ENCODE measurements at regions not wholly inside any gene's neighbourhood (a gene's known extent, or its start where the extent isn't known, plus 50 kb on each side); places are given as distances from the start of the nearest gene placed in this dataset.

DNA sequence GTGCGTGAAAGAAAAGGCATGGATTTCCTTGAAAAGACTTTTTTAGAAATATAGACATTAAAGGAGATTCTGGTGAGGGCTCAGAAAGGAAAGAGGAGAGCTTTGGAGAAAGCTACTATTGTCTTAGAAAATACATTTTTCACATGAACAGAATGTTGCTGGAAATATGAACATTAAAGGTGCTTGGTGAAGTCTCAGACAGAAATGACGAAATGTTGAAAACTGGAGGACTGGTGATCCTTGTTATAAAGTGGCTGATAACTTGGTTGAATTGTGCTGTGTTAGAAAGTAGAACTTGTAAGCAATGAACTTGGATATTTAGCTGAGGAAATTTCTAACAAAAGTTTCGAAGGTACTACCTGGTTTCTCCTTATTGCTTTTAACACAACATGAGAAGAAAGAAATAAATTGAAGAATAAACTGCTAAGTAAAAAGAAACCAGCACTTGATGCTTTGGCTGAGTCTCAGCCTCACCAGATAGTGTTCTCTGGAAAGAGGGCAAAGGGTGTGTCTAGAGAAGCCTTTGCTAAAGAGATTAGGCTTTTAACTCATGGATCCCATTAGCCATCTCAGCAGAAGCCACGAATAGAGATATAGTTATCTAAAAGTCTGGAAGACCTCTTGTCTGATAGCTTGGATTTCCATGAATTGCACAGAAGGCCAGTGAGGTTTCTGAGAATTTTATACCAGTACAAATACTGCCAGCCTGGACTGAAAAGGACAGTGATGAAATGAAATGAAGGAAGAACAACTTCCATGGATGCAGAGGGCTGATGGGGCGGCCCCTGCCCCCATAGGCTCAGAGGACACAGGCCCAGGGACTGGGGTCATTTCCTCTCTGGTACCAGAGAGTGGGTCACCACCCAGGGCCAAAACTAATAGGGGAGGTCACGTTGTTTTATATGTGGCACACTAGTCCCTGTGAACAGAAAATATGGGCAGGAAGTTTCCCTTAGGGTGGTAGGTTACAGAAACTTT lies 91.5 kb downstream of the RPL22L1 start:
- BruUV-seq (replicated peaks), result no TSS peak
- 0% methylated on average over 6 of the region's 6 CpGs for WGBS (ENCODE audit: insufficient coverage, low coverage, missing lambda C conversion rate)
- TF ChIP-seq ZNF282 (CRISPR knock-in tag; IDR thresholded peaks at IDR 0.05), result no peak
- TF ChIP-seq, protein P1, sequence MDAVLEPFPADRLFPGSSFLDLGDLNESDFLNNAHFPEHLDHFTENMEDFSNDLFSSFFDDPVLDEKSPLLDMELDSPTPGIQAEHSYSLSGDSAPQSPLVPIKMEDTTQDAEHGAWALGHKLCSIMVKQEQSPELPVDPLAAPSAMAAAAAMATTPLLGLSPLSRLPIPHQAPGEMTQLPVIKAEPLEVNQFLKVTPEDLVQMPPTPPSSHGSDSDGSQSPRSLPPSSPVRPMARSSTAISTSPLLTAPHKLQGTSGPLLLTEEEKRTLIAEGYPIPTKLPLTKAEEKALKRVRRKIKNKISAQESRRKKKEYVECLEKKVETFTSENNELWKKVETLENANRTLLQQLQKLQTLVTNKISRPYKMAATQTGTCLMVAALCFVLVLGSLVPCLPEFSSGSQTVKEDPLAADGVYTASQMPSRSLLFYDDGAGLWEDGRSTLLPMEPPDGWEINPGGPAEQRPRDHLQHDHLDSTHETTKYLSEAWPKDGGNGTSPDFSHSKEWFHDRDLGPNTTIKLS (IDR thresholded peaks at IDR 0.05; ENCODE audit: borderline replicate concordance, low read depth), result peak; percentile 76
- TF ChIP-seq ZSCAN32 (CRISPR knock-in tag; IDR thresholded peaks at IDR 0.05), result no peak
- no peak for TF ChIP-seq HMG20A (CRISPR knock-in tag; conservative IDR thresholded peaks at IDR 0.05)
- TF ChIP-seq, protein P2, sequence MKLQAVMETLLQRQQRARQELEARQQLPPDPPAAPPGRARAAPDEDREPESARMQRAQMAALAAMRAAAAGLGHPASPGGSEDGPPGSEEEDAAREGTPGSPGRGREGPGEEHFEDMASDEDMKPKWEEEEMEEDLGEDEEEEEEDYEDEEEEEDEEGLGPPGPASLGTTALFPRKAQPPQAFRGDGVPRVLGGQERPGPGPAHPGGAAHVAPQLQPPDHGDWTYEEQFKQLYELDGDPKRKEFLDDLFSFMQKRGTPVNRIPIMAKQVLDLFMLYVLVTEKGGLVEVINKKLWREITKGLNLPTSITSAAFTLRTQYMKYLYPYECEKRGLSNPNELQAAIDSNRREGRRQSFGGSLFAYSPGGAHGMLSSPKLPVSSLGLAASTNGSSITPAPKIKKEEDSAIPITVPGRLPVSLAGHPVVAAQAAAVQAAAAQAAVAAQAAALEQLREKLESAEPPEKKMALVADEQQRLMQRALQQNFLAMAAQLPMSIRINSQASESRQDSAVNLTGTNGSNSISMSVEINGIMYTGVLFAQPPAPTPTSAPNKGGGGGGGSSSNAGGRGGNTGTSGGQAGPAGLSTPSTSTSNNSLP (IDR thresholded peaks at IDR 0.05; ENCODE audit: borderline replicate concordance, low read depth, low read length), result peak; percentile 57; the same call in 1 of the 2 replicates
- TF ChIP-seq ZNF311 (CRISPR knock-in tag; IDR thresholded peaks at IDR 0.05), result peak; percentile 83; the same call in 1 of the 2 replicates
- no peak for TF ChIP-seq MXI1 (IDR thresholded peaks at IDR 0.05; ENCODE audit: low read depth, low read length)
- TF ChIP-seq, protein P3, sequence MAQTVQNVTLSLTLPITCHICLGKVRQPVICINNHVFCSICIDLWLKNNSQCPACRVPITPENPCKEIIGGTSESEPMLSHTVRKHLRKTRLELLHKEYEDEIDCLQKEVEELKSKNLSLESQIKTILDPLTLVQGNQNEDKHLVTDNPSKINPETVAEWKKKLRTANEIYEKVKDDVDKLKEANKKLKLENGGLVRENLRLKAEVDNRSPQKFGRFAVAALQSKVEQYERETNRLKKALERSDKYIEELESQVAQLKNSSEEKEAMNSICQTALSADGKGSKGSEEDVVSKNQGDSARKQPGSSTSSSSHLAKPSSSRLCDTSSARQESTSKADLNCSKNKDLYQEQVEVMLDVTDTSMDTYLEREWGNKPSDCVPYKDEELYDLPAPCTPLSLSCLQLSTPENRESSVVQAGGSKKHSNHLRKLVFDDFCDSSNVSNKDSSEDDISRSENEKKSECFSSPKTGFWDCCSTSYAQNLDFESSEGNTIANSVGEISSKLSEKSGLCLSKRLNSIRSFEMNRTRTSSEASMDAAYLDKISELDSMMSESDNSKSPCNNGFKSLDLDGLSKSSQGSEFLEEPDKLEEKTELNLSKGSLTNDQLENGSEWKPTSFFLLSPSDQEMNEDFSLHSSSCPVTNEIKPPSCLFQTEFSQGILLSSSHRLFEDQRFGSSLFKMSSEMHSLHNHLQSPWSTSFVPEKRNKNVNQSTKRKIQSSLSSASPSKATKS (CRISPR knock-in tag; IDR thresholded peaks at IDR 0.05), result 0 out of 2 replicates have a peak, but pooled peaks have one; percentile 13
- TF ChIP-seq ETV1 (tag; conservative IDR thresholded peaks at IDR 0.05; ENCODE audit: low read depth), result no peak; the same call in 1 of the 2 replicates
- TF ChIP-seq KDM5B (IDR thresholded peaks at IDR 0.05; ENCODE audit: insufficient replicate concordance, low read depth, low read length), result peak; percentile 50
- TF ChIP-seq ASH1L (IDR thresholded peaks at IDR 0.05; ENCODE audit: borderline replicate concordance, low read depth, partially characterized antibody), result no peak
- TF ChIP-seq SIN3B (IDR thresholded peaks at IDR 0.05; ENCODE audit: low read depth), result no peak

More for the DNA sequence above, 91.5 kb downstream of the RPL22L1 start:
- Histone ChIP-seq H3K79me2 (ENCODE audit: control insufficient read depth, insufficient read depth, low read length) (no peaks in the 10 kb centered on the region), H3K9me1 (ENCODE audit: control insufficient read depth, insufficient read depth, low read length) (no peaks in the 10 kb centered on the region), H2AFZ (ENCODE audit: low read depth, low read length) (peak overlapping the region; percentile 89), H3K27me3 (ENCODE audit: control insufficient read depth in 2 of 2, insufficient read depth in 2 of 2, low read length in 2 of 2) (no peaks in the 10 kb centered on the region), H3K27ac (ENCODE audit: extremely low read depth, low read depth, low read length) (peak overlapping the region; percentile 70), H4K20me1 (replicated peaks; ENCODE audit: control insufficient read depth, insufficient read depth, low read length) (no peaks in the 10 kb centered on the region), H3K9ac (ENCODE audit: insufficient read depth in 1 of 2, low read depth in 2 of 2, low read length in 2 of 2) (peak overlapping the region in 1 of 2 experiments; percentile 48; a peak in 3 of 4 replicates), H3K4me2 (ENCODE audit: insufficient read depth, low read length) (peak overlapping the region; percentile 51), H3K36me3 (ENCODE audit: control insufficient read depth, insufficient read depth, low read length) (no peaks in the 10 kb centered on the region), H3K4me1 (replicated peaks in 1 of 2; ENCODE audit: control insufficient read depth in 2 of 2, insufficient read depth in 2 of 2, low read length in 2 of 2) (peaks cover 12 to 61% of the 10 kb centered on the region in 2 experiments), H3K9me3 (replicated peaks; ENCODE audit: control insufficient read depth, insufficient read depth, low read depth, low read length) (no peaks in the 10 kb centered on the region), H3K4me3 (no peak overlapping the region)
- FAIRE-seq (peak; percentile 93), DNase-seq (ENCODE audit: extremely low read depth in 1 of 4, low spot score in 3 of 4) (peak; percentile 30 to 93 (median 58)), ATAC-seq (peak; percentile 86)
- POLR2A ChIA-PET, result interaction anchor here (0.8 to 2.4 kb wide), 7 partner anchors 10 to 61 kb away, joined by 3 to 14 read pairs (median 4); no protein-coding TSS in a partner anchor
- in situ Hi-C loops (cut with MboI) (no loop called here), intact Hi-C loops (cut with micrococcal nuclease) (loop anchor here (1.0 kb wide), 3 partner anchors 31 to 88 kb away; no protein-coding TSS in a partner anchor)
- CTCF ChIA-PET (ENCODE audit: low intra/inter-chr PET ratio), result no interaction called here

Data from K562 (cell line).